IPS-20b (cell line): ENCODE measurements at regions not wholly inside any gene's neighbourhood (a gene's known extent, or its start where the extent isn't known, plus 50 kb on each side); places are given as distances from the start of the nearest gene placed in this dataset.

Source experiments
- H3K27ac ChIP-seq: one replicate; pipeline ENCODE4 v1.5.1; 2013; ENCODE audit warnings: low read length
- H3K27me3 ChIP-seq: 2 replicates; pipeline ENCODE4 v1.6.1; 2013; ENCODE audit warnings: mild to moderate bottlenecking, low read length, inconsistent platforms; ENCODE audit not compliant: insufficient read depth
- H3K36me3 ChIP-seq: 2 replicates; pipeline ENCODE4 v1.6.1; 2013; ENCODE audit warnings: low read depth, mild to moderate bottlenecking, inconsistent platforms, low read length, moderate library complexity; ENCODE audit not compliant: insufficient read depth
- H3K4me1 ChIP-seq: 2 replicates; pipeline ENCODE4 v1.6.1; 2013; ENCODE audit warnings: mild to moderate bottlenecking, control low read depth, inconsistent platforms, low read length, moderate library complexity; ENCODE audit not compliant: insufficient read depth
- H3K4me3 ChIP-seq: 2 replicates; pipeline ENCODE4 v1.5.1; 2013; ENCODE audit warnings: mild to moderate bottlenecking, low read length, inconsistent platforms
- H3K9ac ChIP-seq: 2 replicates; pipeline ENCODE4 v1.6.1; 2013; ENCODE audit warnings: low read depth, mild to moderate bottlenecking, inconsistent platforms, low read length, moderate library complexity
- H3K9me3 ChIP-seq: 2 replicates; pipeline ENCODE4 v1.6.1; 2013; ENCODE audit warnings: mild to moderate bottlenecking, low read depth, low read length, inconsistent platforms; ENCODE audit not compliant: insufficient read depth

DNA sequence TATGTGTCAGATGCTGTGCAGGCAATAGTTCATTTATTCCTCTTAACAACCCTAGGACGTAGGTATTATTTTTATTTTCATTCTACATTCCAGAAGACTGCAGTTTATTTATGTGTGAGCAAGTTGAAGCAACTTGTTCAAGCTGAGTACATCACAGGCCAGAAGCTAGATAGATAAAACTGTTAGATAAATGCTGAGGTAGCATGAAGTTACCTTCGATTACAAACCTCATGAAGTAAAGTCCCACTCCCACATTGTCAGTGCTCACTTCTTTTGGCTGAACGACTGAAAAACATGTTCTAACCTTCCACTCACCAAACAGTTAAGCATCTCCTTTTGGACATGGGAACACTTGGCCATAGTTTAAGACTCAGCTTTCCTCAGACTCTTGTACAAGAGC, 439.2 kb downstream of the TNS1 start:
- no peaks in the 10 kb centered on the region; the same call in 1 of the 2 replicates for H3K9me3 ChIP-seq
- H3K27ac ChIP-seq: no peak overlapping the region
- no peak overlapping the region for H3K9ac ChIP-seq
- H3K4me1 ChIP-seq: no peaks in the 10 kb centered on the region
- no peaks in the 10 kb centered on the region for H3K36me3 ChIP-seq
- H3K27me3 ChIP-seq: no peaks in the 10 kb centered on the region
- no peak overlapping the region for H3K4me3 ChIP-seq

DNA sequence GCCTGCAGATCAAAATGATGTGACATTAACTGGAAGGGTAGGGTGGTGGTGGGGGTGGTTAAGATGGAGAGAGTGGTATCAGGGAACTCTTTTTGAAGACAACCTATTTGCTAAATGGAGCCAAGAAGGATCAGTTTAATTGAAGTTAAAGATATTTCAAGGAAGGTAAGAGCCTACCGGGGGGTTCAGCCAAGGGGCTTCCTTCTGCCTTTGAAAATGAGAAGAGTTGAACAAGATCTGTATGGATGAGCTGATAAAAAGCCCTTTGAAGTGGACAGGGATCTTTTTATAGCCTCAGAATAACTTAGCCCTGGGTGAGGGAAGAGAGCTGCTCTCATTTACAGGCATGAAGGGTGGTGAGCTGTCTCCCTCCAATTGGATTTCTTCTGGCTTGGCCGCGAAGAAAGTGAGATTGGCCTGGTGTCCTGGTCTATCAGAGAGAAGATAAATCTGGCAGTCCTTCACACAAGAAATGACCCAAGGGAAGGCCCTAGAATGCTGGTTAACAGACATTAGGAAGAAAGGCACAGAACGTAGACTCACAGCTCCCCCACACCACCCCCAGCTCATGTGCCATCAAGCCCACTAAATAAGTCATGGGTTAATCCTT, 439.8 kb downstream of the TNS1 start:
- Histone ChIP-seq H3K27me3 (no peaks in the 10 kb centered on the region), H3K9me3 (no peaks in the 10 kb centered on the region; the same call in 1 of the 2 replicates), H3K4me1 (no peaks in the 10 kb centered on the region), H3K36me3 (no peaks in the 10 kb centered on the region), H3K27ac (no peak overlapping the region), H3K4me3 (no peak overlapping the region), H3K9ac (no peak overlapping the region)

DNA sequence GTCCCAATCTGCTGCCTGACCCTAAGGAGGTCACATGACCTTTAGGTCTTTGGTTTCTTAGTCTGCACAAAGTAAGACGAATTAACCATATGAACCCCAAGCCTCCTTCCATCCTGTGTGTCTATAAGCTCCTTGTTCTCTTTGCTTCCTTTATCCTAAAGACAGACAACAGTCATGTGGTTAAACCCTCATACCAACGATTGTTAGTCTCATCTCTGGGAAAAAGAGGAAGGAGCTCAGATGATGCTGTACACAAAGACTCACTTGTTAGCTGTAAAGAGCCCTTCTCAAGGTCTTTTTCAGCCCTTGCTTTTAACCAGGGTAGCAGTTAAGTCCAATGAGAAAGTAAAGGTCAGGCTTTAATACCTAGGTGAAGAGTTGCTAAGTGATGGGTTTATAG, 443.7 kb downstream of the TNS1 start:
- no peaks in the 10 kb centered on the region for H3K36me3 ChIP-seq
- no peak overlapping the region for H3K4me3 ChIP-seq
- no peaks in the 10 kb centered on the region; the same call in 1 of the 2 replicates for H3K27me3 ChIP-seq
- H3K4me1 ChIP-seq: peaks cover 9% of the 10 kb centered on the region; the same call in 1 of the 2 replicates
- H3K9ac ChIP-seq: no peak overlapping the region
- no peak overlapping the region for H3K27ac ChIP-seq
- no peaks in the 10 kb centered on the region; the same call in 1 of the 2 replicates for H3K9me3 ChIP-seq

DNA sequence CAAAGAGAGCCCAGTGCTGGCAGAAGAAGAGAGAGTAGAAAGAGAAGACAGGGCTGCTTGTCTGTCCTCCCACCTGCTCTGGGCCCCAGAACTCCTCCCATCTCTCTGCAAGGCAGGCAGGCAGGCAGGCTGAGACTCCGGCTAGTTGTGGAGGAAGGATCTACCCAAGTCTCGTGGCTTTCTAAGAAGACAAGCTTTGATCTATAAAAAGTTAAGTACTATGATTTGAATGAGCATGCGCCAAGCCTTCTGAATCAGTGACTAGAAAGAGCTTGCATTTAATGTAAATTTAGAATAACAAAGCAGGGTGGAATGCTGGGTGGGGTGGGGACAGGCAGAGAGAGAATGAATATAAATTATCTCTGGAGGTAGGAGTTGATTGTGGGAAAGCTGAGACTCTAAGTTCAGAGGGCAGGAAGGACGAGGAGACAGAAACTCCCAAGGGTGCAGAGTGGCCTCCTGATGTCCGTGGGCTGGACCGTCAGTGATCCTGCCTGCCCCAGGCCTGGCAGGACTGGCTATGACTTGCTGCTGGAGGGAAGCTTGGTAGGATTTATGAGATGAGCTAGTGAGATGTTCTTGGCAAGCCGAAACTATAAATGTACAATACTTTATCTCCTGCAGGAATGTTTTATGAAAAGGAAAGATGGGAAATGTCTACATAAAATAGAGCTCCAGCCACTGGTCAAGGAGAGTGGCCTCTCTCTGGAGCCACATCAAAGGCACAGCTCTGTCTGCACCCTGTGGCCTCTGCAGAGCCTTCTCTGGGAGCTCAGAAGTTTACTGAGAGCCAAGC, 447.5 kb downstream of the TNS1 start:
- Histone ChIP-seq H3K9ac (no peak overlapping the region), H3K9me3 (no peaks in the 10 kb centered on the region), H3K27me3 (no peaks in the 10 kb centered on the region; the same call in 1 of the 2 replicates), H3K4me3 (no peak overlapping the region), H3K4me1 (peaks cover 28% of the 10 kb centered on the region), H3K27ac (no peak overlapping the region), H3K36me3 (no peaks in the 10 kb centered on the region)

DNA sequence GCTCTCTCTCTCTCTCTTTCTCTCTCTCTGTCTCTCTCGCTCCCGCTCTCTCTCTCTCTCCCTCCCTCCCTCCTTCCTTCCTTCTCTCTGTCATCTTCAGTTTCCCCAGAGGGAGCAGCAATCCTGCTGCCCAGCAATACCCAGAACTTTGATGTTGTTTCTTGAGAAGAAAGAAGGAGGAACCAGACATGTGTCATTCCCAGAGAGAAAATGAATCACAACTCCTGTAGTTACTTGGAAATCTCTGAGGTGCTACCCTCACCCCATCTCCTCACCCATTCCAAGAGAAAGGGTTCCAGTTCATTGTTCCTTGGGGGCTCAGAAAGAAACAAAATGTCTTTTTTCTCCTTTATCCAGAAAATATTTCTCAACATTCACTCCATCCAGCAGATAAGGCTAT, 449.1 kb downstream of the TNS1 start:
- Histone ChIP-seq H3K36me3 (no peaks in the 10 kb centered on the region), H3K9me3 (no peaks in the 10 kb centered on the region), H3K9ac (no peak overlapping the region), H3K27me3 (no peaks in the 10 kb centered on the region; the same call in 1 of the 2 replicates), H3K4me3 (no peak overlapping the region), H3K4me1 (peaks cover 28% of the 10 kb centered on the region), H3K27ac (no peak overlapping the region)

DNA sequence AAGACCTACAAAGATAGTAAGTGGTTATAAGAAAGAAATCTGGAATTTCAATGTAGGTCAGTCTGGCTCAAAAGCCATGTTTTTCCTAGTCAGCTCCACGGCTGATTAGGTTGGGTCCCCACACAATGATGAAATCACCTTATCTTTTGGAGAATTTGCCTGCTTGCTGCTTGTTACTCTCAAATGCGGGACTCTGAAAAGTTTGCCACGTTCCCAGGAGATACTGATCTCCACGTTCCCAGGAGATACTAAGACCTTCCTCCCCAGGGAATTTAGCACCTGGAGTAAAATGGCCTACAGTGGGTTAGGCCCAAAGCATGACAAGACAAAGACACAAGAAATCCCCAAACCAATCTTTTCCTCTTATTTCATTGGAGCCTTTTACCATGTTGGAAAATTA, 449.6 kb downstream of the TNS1 start:
- Histone ChIP-seq H3K27me3 (no peaks in the 10 kb centered on the region; the same call in 1 of the 2 replicates), H3K9ac (no peak overlapping the region), H3K4me3 (no peak overlapping the region), H3K9me3 (no peaks in the 10 kb centered on the region), H3K36me3 (no peaks in the 10 kb centered on the region), H3K27ac (no peak overlapping the region), H3K4me1 (peaks cover 28% of the 10 kb centered on the region)

DNA sequence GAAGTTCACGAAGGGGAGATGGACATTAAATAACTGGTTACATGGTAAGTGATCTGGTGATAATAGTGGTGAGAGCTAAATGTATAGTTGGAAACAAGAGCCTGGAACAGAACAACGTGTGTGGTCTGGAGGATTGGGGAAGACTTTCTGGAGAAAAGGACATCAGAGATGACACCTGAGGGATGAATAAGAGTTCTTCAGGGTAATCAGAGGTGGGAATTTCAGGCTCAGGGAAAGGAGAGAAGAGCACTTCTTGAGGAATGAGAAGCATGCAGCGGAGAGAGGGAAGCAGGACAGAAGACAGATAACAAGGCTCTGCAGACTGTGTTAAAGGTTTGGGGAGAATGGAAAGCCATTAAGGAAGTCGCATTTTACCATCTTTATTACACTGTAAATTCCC, 450.7 kb downstream of the TNS1 start:
- Histone ChIP-seq H3K27me3 (no peaks in the 10 kb centered on the region; the same call in 1 of the 2 replicates), H3K4me1 (peaks cover 28% of the 10 kb centered on the region), H3K4me3 (no peak overlapping the region), H3K9me3 (no peaks in the 10 kb centered on the region), H3K36me3 (no peaks in the 10 kb centered on the region), H3K9ac (no peak overlapping the region), H3K27ac (no peak overlapping the region)

DNA sequence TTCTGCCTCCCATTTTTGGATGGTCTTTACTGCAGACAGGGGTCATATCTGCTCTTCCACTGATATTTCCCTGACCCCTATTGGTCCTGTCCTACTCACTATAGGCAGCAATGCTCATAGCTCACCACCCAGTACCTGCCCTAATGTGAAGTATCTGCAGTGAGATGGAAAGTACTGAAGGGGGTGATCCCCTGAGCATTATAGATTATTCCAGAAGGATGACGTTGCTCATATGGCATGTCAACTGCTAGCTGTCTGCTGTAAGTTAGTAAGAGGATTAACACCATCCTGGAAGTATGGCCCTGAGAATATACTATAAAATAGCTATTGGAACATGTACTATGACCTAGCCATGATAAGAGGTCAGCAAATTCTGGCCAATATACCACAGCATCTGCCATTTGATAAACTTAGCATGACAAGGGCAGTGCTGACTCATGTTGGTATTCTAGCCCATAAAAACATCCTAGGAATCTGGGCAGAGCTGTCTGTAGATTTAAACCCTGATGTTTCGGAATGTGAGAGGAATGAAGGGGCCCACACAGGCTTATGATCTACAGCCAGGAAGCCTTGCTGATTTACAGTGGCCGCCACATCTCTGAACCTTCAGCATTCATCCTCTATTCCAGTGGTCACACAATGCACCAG, 451.4 kb downstream of the TNS1 start:
- H3K4me1 ChIP-seq: peaks cover 28% of the 10 kb centered on the region
- H3K27ac ChIP-seq: no peak overlapping the region
- H3K9me3 ChIP-seq: no peaks in the 10 kb centered on the region
- H3K9ac ChIP-seq: no peak overlapping the region
- H3K4me3 ChIP-seq: no peak overlapping the region
- H3K27me3 ChIP-seq: no peaks in the 10 kb centered on the region; the same call in 1 of the 2 replicates
- no peaks in the 10 kb centered on the region for H3K36me3 ChIP-seq

DNA sequence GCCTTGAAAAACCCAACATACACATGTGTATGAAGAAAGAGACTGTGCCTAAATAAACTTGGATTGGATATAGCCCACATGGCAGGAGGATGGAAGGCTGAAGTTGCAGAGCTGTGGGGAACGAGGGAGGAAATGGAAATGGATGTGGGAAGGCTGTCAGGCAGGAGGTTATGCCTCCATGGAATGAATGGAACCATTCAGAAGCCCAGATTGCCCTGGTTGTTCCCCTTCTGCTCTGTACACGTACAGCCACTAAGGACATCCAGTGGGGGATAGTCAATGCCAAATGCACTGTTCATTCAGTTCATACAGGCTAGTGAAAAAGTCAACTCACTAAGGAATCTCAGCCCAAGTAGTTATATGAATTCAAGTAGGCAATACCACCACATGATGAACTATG, 463.7 kb downstream of the TNS1 start:
- Histone ChIP-seq H3K27ac (no peak overlapping the region), H3K4me1 (no peaks in the 10 kb centered on the region)

DNA sequence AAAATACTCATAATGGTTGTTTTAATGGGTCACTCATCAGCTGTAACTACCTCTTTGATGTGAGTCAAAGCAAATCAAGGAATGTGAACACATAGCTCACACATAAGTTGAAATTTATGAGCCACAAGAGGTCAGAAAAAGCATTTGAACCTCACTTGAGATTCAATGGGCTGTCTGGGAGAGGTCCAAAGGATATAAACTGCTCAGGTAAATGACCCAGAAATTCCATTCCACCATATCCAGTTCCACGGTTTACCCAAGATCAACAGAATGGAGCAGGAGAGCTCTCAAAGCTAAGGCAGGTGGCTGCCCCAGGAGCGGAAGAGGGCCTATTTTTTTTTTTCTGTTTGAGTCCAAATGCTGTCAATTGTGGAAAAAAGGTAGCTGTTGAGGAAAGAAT, 464.1 kb downstream of the TNS1 start:
- Histone ChIP-seq H3K36me3 (no peaks in the 10 kb centered on the region), H3K27ac (no peak overlapping the region), H3K27me3 (no peaks in the 10 kb centered on the region), H3K4me3 (no peak overlapping the region), H3K9me3 (no peaks in the 10 kb centered on the region), H3K9ac (no peak overlapping the region), H3K4me1 (no peaks in the 10 kb centered on the region)

More for the DNA sequence above, 463.7 kb downstream of the TNS1 start:
- Histone ChIP-seq H3K9me3 (0 out of 2 replicates have a peak, but pooled peaks cover 2% of the 10 kb centered on the region), H3K4me3 (no peak overlapping the region), H3K9ac (no peak overlapping the region), H3K27me3 (no peaks in the 10 kb centered on the region), H3K36me3 (no peaks in the 10 kb centered on the region)

DNA sequence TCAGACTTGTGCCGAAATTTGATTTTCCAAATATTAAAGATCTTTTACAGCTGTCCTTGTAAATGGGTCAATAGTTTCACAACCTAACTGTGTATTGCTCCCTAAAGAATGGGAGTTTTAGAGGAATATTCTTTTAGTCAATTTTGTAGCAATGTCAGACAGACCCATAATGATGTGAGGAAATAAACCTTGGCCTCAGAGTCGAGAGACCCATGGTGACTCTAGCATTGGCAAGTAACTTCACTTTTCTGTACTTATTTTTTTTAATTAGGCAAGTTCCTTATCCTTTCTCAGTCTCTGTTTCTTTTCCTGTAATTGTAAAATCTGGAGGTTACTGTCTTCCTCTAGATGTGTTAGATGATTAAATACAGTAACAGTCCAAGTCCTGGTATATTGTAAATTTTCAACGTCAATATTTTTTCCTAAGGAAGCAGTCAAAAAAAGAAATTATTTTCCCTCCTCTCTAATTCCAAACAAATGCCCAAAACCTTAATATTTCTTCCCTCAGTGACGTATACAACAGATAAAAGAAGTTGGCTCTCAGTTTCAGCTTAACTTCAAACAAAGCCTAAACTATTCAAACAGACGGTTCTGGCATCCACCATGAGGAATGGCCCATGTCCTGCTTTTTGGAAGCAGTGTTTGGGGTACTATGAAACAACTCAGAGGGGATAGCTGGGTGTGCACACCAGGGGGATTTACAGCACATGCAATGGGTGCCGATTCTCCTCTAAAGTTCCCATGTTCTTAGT, 466.7 kb downstream of the TNS1 start:
- no peaks in the 10 kb centered on the region for H3K9me3 ChIP-seq
- no peak overlapping the region for H3K4me3 ChIP-seq
- no peaks in the 10 kb centered on the region for H3K36me3 ChIP-seq
- H3K27me3 ChIP-seq: no peaks in the 10 kb centered on the region
- no peaks in the 10 kb centered on the region for H3K4me1 ChIP-seq
- no peak overlapping the region for H3K27ac ChIP-seq
- H3K9ac ChIP-seq: no peak overlapping the region
